ENCODE measurements at regions not wholly inside any gene's neighbourhood (a gene's known extent, or its start where the extent isn't known, plus 50 kb on each side); places are given as distances from the start of the nearest gene placed in this dataset.
"Not testable (repeated sequence)": the region's sequence is repeated elsewhere in the genome, so short reads cannot be mapped to it uniquely, and the experiment has no call there.

DNA sequence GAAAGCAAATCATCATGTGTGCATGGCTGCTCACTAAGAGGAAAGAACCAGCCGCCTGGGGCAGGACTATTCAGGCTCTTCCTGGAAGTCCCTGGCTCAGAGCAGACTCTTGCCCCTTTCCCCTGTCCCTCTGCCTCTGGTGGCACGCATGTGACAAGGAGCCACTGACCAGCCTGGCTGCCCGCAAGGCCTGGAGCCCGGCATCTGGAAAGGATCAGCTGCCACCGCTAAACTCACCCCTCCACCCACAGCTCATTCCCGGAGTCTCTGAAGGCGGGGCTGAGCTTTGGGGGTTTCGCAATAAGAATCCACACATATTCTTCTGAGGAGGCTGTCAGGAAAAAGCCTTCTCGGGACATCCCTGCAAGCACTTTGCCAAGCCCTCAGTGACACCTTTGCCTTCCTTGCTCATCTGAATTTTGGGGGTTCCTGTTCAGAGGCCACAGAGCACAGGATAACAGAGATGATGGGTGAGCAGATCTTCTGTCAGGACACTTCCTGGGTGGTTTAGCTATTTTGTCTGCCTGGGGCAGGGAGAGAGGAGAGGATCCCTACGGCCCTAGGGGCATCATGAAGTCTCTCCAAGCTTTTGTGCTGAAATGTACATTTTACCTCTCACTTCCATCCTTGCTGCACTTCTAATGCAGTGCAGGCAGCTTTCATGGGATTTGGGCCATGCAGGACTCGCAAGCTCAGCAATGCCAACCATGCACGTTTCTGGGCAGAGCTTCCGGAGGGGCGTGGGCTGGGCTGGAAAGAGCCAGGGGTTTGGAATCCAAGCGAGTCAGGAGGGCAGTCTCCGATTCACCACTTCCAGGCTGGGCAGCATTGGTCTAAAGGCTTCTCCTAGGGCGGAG lies 124.8 kb upstream of the MAP1LC3B2 start:
- peak; percentile 71 for DNase-seq

DNA sequence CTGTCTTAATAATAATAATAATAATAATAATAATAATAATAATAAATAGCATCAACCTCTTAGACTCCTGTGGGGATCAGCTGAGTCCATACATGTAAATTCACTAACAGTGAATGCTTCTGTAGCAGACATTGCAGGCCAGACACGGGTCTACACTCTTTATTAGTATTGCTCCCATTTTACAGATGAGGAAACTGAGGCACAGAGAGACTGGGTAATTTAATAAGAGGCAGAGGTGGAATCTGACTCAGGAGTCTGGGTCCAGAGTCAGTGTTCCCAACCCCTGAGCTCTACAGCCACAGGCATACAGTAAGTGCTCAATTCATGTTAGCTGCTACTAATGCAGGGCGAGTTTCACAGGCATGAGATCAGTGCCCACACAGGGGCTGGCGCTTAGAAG lies 123.2 kb upstream of the MAP1LC3B2 start:
- DNase-seq = no peak

DNA sequence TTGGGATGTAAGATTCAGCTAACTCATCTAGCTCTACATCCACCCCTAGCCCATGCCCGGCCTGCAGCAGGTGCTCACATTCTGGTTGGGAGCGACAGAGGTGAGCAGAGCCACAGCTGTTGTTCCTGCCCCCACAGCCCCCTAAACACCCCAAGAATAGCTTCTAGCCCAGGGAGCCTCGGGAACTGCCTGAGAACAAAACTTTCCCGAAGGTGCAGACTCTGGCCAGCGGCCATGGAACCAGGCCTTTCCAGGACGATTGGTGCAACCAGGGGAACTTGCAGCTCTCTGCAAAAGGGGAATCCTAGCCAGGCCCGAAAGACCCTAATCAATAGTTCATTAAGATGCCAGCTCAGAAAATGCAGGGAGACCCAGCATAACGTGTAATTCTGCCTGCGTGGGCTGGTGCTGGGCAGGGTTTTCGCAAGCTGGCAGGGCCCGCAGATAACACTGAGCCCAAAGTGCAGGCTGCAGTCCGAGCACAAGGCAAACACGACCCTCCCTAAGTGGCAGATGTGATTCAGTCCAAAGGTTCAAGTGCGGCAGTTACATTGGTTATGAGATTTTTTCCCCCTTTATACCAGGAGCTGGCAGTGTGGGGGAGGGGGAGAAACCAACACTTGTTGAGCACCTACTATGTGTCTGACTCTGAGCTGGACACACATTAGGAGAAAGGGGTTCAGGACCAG lies 122.5 kb upstream of the MAP1LC3B2 start:
- DNase-seq = no peak

DNA sequence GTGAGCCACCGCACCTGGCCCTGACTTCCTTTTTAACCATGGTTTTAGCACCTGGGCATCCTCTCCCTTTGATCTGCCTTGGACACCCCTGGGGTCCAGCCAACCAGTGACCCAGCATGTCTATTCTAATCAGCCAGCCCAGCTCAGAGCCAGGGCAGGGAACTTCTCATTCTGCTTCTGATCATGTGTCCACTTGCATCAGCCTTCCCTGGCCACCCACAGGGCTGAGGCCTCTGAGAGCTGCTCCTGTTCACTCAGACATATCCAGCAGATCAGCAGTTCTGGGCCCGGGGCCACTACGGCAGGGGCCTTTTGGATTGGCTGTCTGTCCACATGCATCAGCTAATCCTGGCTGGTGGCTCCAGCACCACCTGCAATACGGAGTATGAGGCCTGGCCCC lies 117.9 kb upstream of the MAP1LC3B2 start:
- no peak for DNase-seq

DNA sequence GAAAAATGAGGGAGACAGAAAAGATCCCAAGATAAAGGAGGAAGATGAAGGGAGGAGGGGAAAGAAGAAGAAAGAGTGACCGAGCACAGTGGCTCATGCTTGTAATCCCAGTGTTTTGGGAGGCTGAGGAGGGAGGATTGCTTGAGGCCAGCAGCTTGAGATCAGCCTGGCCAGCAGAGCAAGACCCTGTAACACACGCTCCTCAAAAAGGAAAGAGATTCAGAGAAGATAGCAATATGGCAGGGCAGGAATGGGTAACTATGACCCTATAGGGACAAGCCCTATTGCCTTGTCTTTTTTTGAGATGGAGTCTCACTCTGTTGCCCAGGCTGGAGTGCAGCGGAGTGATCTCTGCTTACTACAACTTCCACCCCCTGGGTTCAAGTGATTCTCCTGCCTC lies 116.9 kb upstream of the MAP1LC3B2 start:
- DNase-seq = no peak

DNA sequence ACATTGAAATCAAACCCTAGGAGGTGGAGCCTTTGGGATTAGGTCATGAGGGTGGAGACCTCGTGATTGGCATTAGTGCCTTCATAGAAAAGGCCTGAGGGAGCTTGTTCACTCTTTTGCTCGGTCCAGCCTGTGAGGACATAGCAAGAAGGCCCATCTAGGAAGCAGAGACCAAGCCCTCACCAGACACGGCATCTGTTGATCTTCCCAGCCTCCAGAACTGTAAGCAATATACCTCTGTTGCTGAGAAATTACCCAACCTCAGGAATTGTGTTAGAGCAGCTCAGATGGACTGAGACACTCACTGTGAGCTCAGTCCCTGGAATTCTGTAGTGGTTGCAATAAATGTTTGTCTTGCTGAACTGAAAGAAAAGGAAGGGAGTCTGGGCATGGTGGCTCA lies 116.2 kb upstream of the MAP1LC3B2 start:
- DNase-seq = no peak

DNA sequence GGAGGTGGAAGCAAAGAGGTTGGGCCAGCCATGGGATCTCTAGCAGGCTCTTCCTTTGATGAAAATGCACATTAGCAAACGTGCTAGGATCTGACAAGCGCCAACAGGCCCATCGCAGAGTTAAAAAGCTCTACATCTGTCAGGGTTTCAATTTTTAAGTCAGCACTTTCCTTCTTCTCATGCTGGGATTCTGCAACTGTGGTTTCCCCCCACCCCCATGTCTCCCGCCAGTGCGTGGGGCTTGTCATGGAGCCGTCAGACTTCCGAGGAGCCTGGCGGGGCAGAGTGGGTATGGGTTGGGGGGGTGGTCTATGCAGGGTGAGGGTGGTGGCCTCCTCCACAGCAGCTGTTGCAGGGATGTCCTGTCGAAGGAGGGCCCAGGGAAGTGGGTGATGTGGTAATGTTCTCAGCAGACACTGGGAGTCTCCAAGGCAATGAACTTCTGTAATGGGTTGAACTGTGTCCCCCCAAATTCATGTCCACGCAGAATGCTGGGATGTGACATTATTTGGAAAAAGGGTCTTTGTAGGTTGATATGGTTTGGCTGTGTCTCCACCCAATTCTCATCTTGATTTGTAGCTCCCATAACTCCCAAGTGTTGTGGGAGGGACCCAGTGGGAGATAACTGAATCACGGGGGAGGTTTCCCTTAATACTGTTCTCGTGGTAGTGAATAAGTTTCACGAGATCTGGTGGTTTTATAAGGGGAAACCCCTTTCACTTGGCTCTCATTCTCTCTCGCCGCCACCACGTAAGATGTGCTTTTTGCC lies 115.2 kb upstream of the MAP1LC3B2 start:
- DNase-seq = no peak

DNA sequence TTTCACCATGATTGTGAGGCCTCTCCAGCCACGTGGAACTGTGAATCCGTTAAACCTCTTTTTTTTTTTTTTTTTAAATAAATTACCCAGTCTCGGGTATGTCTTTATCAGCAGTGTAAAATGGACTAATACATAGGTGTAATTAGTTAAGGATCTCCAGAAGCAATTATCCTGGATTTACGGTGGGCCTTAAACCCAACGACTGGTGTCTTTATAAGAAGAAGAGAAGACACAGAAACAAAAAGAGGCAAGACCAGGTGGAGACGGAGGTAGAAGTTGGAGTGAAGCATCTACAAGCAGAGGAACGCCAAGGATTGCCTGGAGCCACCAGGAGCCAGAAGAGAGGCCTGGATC lies 114.6 kb upstream of the MAP1LC3B2 start:
- no peak for DNase-seq

DNA sequence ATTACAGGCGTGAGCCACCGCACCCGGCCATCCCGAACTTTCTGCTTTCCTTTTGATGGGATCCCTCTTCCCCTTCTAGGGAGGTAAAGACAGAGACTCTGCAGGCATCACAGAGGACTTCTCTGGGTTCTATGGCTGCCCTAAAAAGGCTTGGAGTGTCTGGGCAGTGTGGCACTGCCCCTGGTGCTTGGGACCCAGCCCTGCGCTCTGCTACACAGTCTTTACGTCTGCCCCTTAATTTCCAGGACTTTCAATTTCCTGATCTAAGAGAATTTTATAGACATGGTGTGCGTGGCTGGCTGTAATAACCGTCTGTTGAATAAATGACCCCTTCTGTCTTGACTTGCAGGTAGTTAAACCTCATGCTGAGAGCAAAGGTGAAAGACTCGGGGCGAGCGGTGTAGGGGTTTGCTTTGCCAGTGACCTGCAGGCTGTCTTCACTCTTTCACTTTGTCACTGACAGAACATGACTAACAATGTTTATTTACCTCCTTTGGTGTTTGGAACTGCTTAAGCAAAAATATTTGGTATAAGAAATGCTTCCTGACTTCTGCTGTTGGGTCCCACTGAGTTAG lies 110.9 kb upstream of the MAP1LC3B2 start:
- no peak for DNase-seq

DNA sequence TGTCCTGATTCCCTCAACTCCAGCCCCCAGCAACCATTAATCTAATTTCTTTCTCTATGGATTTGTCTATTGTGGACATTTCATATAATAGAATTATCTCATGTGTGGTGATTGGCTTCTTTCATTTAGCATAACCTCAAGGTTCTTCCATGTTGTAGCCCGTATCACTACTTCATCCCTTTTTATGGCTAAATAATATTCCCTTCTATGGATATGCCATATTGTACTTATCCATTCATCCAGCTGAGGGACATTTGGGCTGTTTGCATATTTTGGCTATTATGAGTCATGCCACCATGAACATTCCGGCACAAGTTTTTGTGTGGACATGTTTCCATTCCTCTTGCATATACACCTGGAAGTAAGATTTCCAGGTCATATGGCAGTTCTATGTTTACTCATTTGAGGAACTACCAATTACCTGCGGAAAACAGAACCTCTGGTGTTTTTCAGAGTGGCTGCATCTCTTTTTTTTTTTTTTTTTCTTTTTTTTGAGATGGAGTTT lies 108.7 kb upstream of the MAP1LC3B2 start:
- DNase-seq = no peak

DNA sequence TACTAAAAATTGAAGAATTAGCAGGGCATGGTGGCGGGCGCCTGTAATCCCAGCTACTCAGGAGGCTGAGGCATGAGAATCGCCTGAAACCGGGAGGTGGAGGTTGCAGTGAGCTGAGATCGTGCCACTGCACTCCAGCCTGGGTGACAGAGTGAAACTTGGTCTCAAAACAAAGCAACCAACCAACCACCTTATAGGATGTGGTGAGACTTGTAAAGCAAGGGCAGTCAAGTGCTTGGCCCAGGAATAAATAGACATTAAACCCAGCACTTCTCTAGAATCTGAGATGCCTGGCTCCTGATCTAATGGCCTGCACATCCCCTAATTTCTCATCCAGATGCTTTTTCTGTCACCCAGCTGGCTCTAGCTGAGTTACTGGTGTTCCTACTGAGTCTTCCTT lies 106.2 kb upstream of the MAP1LC3B2 start:
- DNase-seq = not testable (repeated sequence)

DNA sequence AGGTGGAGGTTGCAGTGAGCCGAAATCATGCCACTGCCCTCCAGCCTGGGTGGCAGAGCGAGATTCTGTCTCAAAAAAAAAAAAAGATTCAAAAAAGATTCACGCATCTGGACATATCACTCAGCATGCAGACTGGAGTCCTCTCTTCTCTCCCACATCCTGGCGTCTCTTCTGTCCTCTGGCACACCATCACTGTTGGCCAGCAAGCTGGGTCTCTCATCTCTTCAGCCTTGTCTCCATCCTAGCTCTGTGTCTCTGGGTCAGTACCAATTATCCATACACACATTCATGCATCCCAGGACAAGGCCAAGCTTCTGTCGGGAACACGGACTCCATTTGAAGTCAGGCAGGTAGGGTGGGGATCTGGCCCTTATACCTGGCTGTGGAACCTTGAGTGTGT lies 105.5 kb upstream of the MAP1LC3B2 start:
- DNase-seq = no peak

DNA sequence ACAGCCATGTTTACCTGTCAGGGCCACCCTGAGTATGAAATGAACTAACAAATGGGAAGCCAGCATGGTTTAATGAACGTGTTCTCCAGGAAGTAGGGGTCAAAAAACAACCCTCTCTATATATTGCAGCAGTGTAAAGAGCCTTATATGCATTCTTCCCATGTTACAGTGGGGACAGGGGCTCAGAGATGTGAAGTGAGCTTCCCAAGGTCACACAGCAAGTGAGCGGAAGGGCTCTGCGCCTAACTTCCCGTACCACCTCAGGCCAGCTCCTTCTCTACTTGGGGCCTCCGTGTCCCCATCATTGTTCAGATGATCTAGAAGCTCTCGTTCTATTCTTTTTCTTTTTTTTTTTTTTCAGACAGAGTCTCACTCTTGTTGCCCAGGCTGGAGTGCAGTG lies 105.1 kb upstream of the MAP1LC3B2 start:
- no peak for DNase-seq

DNA sequence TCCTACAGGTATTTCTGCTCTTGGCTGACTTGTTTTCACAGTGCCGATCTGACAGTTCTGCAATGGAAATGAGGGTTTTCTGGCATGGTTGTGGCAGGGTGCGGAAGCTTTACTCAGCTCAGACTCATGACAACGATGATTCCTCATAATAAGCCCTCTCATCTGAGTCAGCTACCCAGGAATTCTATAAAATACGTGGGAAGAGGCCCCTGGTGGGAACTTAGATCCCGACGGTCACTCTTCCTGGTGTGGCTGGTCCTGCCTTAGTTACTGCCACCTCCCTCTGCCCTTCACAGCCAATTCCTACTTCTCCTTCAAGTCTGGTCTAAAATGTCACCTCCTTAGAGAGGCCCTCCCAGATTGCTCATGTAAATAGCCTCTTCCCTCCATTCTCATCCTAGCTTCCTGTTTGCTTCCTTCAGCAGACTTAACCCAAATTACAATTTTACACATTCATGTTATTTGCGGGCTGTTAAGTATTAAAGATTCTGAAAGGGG lies 104.2 kb upstream of the MAP1LC3B2 start:
- DNase-seq = peak; percentile 76

DNA sequence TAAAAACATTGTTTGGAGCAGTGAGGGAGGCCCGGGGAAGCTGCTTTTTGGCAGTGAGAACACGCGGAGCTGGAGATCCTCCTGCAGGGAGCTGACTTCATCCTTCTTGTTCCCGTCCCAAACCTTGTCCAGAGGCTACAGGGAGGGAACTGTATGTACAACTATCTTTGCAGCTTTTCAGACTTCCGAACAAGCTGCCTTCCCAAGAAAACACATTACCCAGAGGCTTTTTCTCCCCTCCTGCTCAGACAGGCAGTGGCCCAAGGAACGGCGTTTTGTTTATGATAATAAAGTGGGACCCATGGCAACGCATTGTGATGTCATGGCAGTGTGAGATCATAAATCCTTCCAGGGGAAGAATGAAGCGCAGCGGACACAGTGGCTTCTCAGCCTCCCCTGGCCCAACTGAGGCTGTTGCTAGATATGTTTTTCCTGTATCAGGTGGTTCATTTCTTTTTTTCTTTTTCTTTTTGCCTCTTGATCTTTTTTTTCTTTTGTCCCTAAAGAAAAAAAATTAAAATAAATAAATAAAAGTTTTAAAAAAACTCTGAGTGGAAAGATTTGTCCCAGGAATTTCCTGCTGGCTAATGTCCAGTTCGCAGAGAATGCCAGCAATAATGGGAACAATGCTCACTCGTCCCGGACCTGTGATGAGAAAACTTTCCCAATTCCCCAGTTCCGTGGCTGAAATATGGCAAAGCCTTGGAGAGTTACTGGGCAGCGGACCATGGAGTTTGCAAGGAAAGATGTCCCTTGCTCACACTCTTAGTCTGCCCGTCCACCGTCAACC lies 103.4 kb upstream of the MAP1LC3B2 start:
- DNase-seq = peak; percentile 78

DNA sequence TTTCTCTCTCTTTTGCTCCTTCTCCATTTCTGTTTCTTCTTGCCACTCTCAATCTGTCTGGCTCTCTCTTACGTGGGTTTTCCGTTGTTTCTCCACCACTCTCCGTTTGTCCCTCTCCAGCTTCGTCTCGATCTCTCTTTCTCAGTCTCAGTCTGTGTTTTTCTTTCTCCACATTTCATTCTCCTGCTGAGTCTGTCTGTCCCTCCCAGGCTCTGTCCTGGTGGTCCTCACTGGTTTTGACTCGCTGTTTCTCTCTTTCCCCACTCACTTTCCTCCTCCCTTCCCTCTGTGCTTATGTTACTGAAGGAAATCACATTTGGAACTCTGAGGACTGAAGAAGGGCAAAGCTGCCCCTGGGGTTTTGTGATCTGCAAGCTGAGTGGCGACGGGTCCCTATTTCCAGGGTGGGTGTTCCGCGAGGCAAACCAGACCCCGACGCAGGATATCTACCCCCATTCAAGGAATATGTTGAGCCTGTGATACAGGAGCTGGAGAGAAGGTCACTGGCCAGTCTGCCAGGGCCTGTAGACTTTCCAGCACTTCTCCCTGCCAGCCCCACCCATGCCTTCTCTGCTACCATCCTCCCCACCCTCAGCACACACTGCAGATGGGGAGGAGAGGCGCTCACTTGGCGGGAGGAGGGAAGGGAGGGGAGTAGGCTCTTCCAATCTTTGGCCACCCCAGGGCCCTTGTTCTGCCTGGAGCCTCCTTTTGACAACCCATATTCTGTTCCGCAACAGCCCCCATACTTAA lies 102.7 kb upstream of the MAP1LC3B2 start:
- DNase-seq = no peak

DNA sequence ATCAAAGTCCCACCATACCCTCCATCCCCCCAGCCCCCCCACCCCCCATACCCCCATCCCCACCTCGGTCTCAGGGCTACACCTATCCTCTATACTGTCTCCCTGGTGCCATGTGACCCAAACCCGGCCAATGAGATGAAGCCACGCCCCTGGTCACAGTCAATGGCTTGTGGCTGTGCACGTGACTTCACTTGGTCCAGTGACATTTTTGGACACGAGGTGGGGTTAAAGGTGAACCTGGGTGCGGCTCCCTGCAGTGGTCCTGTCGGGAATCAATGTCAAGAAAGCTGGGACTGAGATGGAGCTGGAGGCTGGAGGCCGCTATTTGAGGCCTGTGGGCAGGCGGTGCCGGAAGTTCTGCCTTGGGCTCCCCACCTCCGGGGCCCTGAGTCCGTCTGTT lies 100.7 kb upstream of the MAP1LC3B2 start:
- DNase-seq = no peak

DNA sequence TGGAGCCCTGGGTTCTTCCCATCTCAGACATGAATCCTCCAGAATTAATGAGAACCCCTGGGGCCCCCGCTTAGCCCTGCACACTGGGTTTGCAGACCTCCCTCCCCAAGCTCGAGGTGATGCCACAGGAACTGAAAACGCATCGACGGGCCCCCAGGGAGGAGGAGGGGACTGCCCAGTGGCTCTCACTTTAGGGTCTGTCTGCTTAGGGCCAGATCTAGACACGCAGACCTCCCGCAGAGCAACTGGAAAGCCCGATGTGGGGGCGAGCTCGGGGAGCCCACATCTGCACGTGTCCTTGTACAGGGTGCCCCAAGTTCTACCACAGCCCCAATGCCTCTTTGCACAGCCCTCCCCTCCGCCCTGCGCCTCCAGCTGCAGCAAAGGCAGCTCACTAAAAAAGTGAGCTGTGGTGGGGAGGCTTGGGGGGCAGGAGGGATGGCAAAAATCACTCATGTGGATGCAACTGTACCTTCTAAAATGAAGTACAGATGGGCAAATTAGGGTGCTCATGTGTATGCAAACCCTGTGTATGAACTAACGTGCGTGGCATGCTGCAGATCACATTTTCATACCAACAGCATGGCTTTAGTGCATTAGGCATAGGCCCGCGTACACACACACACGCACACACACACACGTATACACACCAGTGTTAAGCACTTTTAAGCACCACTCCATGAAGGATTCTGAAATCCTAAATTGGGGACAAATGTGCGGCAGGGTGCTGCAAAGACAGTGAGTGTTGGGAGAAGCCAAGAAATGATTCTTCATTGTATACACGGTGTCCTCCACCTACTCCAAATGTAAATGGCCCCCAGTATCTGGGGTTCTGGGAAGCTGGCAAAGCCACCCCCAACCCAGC lies 99.9 kb upstream of the MAP1LC3B2 start:
- DNase-seq = no peak

DNA sequence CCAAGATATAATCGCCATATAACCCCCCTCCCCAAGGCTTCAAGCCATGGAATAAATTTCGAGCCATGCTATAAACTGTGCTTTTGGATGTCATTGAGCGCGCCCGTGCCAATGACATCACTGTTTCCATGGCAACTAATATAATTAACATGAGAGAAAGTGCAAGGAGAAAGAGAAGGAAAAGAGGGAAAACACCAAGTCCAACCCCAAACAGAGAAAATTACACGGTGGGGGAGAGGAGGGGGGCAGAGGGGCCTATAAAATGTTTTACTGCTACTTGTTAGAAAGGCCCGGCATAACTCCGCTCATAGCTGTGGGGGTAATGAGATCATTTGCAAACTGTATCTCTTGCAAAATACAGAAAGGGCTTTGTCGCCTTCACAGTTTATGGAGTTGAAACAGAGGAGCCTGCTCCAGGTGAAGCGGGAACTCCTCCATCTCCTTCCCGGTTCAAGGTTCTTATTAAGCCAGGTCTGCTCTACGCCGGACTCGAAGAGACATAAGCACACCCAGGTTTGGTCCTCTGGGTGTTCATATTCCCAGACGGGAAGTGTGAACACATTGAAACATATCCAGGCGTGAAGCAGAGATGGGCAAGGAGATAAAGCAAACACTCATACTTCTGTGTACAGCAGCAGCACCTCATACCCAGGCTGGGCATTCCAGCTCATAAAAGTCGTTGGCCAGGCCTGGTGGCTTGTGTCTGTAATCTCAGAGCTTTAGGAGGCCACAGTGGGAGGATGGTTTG lies 99.1 kb upstream of the MAP1LC3B2 start:
- no peak for DNase-seq

DNA sequence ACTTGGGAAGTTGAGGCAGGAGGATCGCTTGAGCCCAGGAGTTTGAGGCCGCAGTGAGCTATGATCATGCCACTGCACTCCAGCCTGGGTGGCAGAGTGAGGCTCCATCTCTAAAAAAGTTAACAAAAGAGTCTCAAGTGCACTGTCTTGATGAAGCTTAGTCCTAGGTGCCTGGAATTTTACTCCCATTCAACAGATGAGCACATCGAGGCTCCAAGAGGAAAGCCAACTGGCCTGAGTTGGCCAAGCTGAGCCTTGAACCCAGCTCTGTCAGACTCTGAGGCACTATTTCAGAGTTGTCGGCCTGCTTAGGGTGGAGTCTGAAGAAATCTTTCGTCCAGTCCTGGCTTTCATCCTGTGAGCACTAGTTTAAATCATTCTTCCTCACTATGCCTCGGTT lies 98.1 kb upstream of the MAP1LC3B2 start:
- no peak for DNase-seq
